WTC11 (cell line): ENCODE measurements at regions not wholly inside any gene's neighbourhood (a gene's known extent, or its start where the extent isn't known, plus 50 kb on each side); places are given as distances from the start of the nearest gene placed in this dataset.

ENCODE experiments used
- CREB1 ChIP-seq: sonication (generic); formaldehyde crosslinking; IDR thresholded peaks from 2 replicates; pipeline ENCODE4 v1.8.0; 2023; ENCODE audit warnings: mild to moderate bottlenecking, missing genetic modification reagents
- E2F1 ChIP-seq: sonication (generic); formaldehyde crosslinking; IDR thresholded peaks from 2 replicates; pipeline ENCODE4 v1.8.0; 2022; ENCODE audit warnings: mild to moderate bottlenecking, missing genetic modification reagents
- ETV6 ChIP-seq: sonication (generic); formaldehyde crosslinking; IDR thresholded peaks from 2 replicates; pipeline ENCODE4 v1.8.1; 2022; ENCODE audit warnings: mild to moderate bottlenecking, missing genetic modification reagents
- FOXK1 ChIP-seq: sonication (generic); formaldehyde crosslinking; IDR thresholded peaks from 2 replicates; pipeline ENCODE4 v1.8.0; 2022; ENCODE audit warnings: mild to moderate bottlenecking, moderate library complexity, missing genetic modification reagents
- FOXP1 ChIP-seq: sonication (generic); formaldehyde crosslinking; IDR thresholded peaks from 2 replicates; pipeline ENCODE4 v1.8.0; 2022; ENCODE audit warnings: missing genetic modification reagents, mild to moderate bottlenecking, moderate library complexity, borderline replicate concordance
- FOXP4 ChIP-seq: sonication (generic); formaldehyde crosslinking; IDR thresholded peaks from 2 replicates; pipeline ENCODE4 v1.8.0; 2022; ENCODE audit warnings: mild to moderate bottlenecking, missing genetic modification reagents
- JUN ChIP-seq: sonication (generic); formaldehyde crosslinking; IDR thresholded peaks from 2 replicates; pipeline ENCODE4 v1.8.0; 2023; ENCODE audit warnings: mild to moderate bottlenecking, missing genetic modification reagents
- MAX ChIP-seq: sonication (generic); formaldehyde crosslinking; IDR thresholded peaks from 2 replicates; pipeline ENCODE4 v1.8.0; 2022; ENCODE audit warnings: mild to moderate bottlenecking, missing genetic modification reagents
- NR2C2 ChIP-seq: sonication (generic); formaldehyde crosslinking; IDR thresholded peaks from 2 replicates; pipeline ENCODE4 v1.8.0; 2022; ENCODE audit warnings: mild to moderate bottlenecking, missing genetic modification reagents
- PRDM15 ChIP-seq: sonication (generic); formaldehyde crosslinking; IDR thresholded peaks from 2 replicates; pipeline ENCODE4 v1.8.0; 2022; ENCODE audit warnings: missing genetic modification reagents
- RORB ChIP-seq: fragments of 250-450 bp; sonication (Bioruptor Pico); IDR thresholded peaks from 2 replicates; pipeline ENCODE4 v1.9.0; 2021; ENCODE audit warnings: mild to moderate bottlenecking
- SP1 ChIP-seq: sonication (generic); formaldehyde crosslinking; conservative IDR thresholded peaks from 2 replicates; pipeline ENCODE4 v1.8.1; 2022; ENCODE audit warnings: missing genetic modification reagents
- TEAD1 ChIP-seq: sonication (generic); formaldehyde crosslinking; IDR thresholded peaks from 2 replicates; pipeline ENCODE4 v1.8.0; 2022; ENCODE audit warnings: mild to moderate bottlenecking, missing genetic modification reagents
- ZNF281 ChIP-seq: sonication (generic); formaldehyde crosslinking; IDR thresholded peaks from 2 replicates; pipeline ENCODE4 v1.8.0; 2023; ENCODE audit warnings: mild to moderate bottlenecking, missing genetic modification reagents
- ZNF423 ChIP-seq: fragments of 250-450 bp; sonication (Bioruptor Pico); IDR thresholded peaks from 2 replicates; pipeline ENCODE4 v2.1.2; 2022; ENCODE audit warnings: mild to moderate bottlenecking, moderate library complexity
- TF ChIP-seq, protein P1 (sequence below): sonication (generic); formaldehyde crosslinking; IDR thresholded peaks from 2 replicates; pipeline ENCODE4 v1.8.1; 2022; ENCODE audit warnings: mild to moderate bottlenecking, moderate library complexity, missing genetic modification reagents
- TF ChIP-seq, protein P2 (sequence below): fragments of 200-600 bp; IDR thresholded peaks from 2 replicates; pipeline ENCODE4 v1.8.0; 2022; ENCODE audit warnings: antibody characterized with exemption
- TF ChIP-seq, protein P3 (sequence below): sonication (generic); formaldehyde crosslinking; IDR thresholded peaks from 2 replicates; pipeline ENCODE4 v1.8.0; 2023; ENCODE audit warnings: missing genetic modification reagents, mild to moderate bottlenecking, borderline replicate concordance
- TF ChIP-seq, protein P4 (sequence below): sonication (generic); formaldehyde crosslinking; IDR thresholded peaks from 2 replicates; pipeline ENCODE4 v1.8.0; 2023; ENCODE audit warnings: missing genetic modification reagents

- TF ChIP-seq, protein P1, sequence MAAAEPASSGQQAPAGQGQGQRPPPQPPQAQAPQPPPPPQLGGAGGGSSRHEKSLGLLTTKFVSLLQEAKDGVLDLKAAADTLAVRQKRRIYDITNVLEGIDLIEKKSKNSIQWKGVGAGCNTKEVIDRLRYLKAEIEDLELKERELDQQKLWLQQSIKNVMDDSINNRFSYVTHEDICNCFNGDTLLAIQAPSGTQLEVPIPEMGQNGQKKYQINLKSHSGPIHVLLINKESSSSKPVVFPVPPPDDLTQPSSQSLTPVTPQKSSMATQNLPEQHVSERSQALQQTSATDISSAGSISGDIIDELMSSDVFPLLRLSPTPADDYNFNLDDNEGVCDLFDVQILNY (CRISPR knock-in tag) = peak; percentile 42; the same call in 1 of the 2 replicates
- peak; percentile 60 for TF ChIP-seq PRDM15 (CRISPR knock-in tag)
- no peak for TF ChIP-seq NR2C2
- TF ChIP-seq FOXP4 (CRISPR knock-in tag) = peak; percentile 74
- TF ChIP-seq SP1 (CRISPR knock-in tag) = peak; percentile 63; the same call in 1 of the 2 replicates
- TF ChIP-seq, protein P2, sequence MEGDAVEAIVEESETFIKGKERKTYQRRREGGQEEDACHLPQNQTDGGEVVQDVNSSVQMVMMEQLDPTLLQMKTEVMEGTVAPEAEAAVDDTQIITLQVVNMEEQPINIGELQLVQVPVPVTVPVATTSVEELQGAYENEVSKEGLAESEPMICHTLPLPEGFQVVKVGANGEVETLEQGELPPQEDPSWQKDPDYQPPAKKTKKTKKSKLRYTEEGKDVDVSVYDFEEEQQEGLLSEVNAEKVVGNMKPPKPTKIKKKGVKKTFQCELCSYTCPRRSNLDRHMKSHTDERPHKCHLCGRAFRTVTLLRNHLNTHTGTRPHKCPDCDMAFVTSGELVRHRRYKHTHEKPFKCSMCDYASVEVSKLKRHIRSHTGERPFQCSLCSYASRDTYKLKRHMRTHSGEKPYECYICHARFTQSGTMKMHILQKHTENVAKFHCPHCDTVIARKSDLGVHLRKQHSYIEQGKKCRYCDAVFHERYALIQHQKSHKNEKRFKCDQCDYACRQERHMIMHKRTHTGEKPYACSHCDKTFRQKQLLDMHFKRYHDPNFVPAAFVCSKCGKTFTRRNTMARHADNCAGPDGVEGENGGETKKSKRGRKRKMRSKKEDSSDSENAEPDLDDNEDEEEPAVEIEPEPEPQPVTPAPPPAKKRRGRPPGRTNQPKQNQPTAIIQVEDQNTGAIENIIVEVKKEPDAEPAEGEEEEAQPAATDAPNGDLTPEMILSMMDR = peak; percentile 84
- peak; percentile 75; the same call in 1 of the 2 replicates for TF ChIP-seq CREB1
- peak; percentile 71 for TF ChIP-seq FOXK1 (CRISPR knock-in tag)
- TF ChIP-seq ZNF423 (CRISPR knock-in tag) = peak; percentile 4; the same call in 1 of the 2 replicates
- peak; percentile 95 for TF ChIP-seq ETV6 (CRISPR knock-in tag)
- TF ChIP-seq, protein P3, sequence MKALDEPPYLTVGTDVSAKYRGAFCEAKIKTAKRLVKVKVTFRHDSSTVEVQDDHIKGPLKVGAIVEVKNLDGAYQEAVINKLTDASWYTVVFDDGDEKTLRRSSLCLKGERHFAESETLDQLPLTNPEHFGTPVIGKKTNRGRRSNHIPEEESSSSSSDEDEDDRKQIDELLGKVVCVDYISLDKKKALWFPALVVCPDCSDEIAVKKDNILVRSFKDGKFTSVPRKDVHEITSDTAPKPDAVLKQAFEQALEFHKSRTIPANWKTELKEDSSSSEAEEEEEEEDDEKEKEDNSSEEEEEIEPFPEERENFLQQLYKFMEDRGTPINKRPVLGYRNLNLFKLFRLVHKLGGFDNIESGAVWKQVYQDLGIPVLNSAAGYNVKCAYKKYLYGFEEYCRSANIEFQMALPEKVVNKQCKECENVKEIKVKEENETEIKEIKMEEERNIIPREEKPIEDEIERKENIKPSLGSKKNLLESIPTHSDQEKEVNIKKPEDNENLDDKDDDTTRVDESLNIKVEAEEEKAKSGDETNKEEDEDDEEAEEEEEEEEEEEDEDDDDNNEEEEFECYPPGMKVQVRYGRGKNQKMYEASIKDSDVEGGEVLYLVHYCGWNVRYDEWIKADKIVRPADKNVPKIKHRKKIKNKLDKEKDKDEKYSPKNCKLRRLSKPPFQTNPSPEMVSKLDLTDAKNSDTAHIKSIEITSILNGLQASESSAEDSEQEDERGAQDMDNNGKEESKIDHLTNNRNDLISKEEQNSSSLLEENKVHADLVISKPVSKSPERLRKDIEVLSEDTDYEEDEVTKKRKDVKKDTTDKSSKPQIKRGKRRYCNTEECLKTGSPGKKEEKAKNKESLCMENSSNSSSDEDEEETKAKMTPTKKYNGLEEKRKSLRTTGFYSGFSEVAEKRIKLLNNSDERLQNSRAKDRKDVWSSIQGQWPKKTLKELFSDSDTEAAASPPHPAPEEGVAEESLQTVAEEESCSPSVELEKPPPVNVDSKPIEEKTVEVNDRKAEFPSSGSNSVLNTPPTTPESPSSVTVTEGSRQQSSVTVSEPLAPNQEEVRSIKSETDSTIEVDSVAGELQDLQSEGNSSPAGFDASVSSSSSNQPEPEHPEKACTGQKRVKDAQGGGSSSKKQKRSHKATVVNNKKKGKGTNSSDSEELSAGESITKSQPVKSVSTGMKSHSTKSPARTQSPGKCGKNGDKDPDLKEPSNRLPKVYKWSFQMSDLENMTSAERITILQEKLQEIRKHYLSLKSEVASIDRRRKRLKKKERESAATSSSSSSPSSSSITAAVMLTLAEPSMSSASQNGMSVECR (CRISPR knock-in tag) = peak; percentile 87; the same call in 1 of the 2 replicates
- peak; percentile 81 for TF ChIP-seq TEAD1 (CRISPR knock-in tag)
- TF ChIP-seq JUN (CRISPR knock-in tag) = no peak
- TF ChIP-seq E2F1 = peak; percentile 57; the same call in 1 of the 2 replicates
- TF ChIP-seq MAX (CRISPR knock-in tag) = peak; percentile 31; the same call in 1 of the 2 replicates
- TF ChIP-seq FOXP1 = peak; percentile 68; the same call in 1 of the 2 replicates
- TF ChIP-seq, protein P4, sequence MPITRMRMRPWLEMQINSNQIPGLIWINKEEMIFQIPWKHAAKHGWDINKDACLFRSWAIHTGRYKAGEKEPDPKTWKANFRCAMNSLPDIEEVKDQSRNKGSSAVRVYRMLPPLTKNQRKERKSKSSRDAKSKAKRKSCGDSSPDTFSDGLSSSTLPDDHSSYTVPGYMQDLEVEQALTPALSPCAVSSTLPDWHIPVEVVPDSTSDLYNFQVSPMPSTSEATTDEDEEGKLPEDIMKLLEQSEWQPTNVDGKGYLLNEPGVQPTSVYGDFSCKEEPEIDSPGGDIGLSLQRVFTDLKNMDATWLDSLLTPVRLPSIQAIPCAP (CRISPR knock-in tag) = 0 out of 2 replicates have a peak, but pooled peaks have one; percentile 31
- no peak for TF ChIP-seq RORB (CRISPR knock-in tag)
- 0 out of 2 replicates have a peak, but pooled peaks have one; percentile 66 for TF ChIP-seq ZNF281 (CRISPR knock-in tag)
Observed at GRCh38 chr13:52968074-52968700, 60.4 kb upstream of the OLFM4 start (continued).
